GM08714 (cell line): ENCODE measurements at regions not wholly inside any gene's neighbourhood (a gene's known extent, or its start where the extent isn't known, plus 50 kb on each side); places are given as distances from the start of the nearest gene placed in this dataset.
"Not testable (repeated sequence)": the region's sequence is repeated elsewhere in the genome, so short reads cannot be mapped to it uniquely, and the experiment has no call there.

Experiments
- H3K4me3 ChIP-seq: fragments of 200-500 bp; sonication (Bioruptor generic); 2 replicates; pipeline ENCODE4 v1.5.1; 2014; ENCODE audit warnings: mild to moderate bottlenecking, low read length, inconsistent platforms
- ZNF274 ChIP-seq: IDR thresholded peaks from 2 replicates; pipeline ENCODE4 v1.6.1; 2012; ENCODE audit warnings: mild to moderate bottlenecking, low read depth, low read length

GRCh38 chr19:30810726-30811125, 438.5 kb downstream of the ZNF536 start:
- no peak overlapping the region for H3K4me3 ChIP-seq
- no peak for TF ChIP-seq ZNF274

GRCh38 chr19:30807278-30807677, 435.1 kb downstream of the ZNF536 start:
- TF ChIP-seq ZNF274: no peak

GRCh38 chr19:30806311-30806710, 434.1 kb downstream of the ZNF536 start:
- no peak overlapping the region for H3K4me3 ChIP-seq
- no peak for TF ChIP-seq ZNF274

More at GRCh38 chr19:30807278-30807677, 435.1 kb downstream of the ZNF536 start:
- no peak overlapping the region for H3K4me3 ChIP-seq

- H3K4me3 ChIP-seq: no peak overlapping the region
- no peak for TF ChIP-seq ZNF274
Observed at GRCh38 chr19:30804751-30805150, 432.6 kb downstream of the ZNF536 start.

- H3K4me3 ChIP-seq: not testable (repeated sequence)
Observed at GRCh38 chr19:30804333-30804732, 432.1 kb downstream of the ZNF536 start.

- no peak overlapping the region for H3K4me3 ChIP-seq
- no peak for TF ChIP-seq ZNF274
Observed at GRCh38 chr19:30802424-30803013, 430.3 kb downstream of the ZNF536 start.

- TF ChIP-seq ZNF274: no peak
- no peak overlapping the region for H3K4me3 ChIP-seq
Observed at GRCh38 chr19:30799865-30800755, 427.9 kb downstream of the ZNF536 start.

GRCh38 chr19:30795727-30796126, 423.5 kb downstream of the ZNF536 start:
- TF ChIP-seq ZNF274: no peak
- no peak overlapping the region for H3K4me3 ChIP-seq

GRCh38 chr19:30792561-30793505, 420.6 kb downstream of the ZNF536 start:
- TF ChIP-seq ZNF274: no peak

GRCh38 chr19:30791088-30791487, 418.9 kb downstream of the ZNF536 start:
- no peak overlapping the region for H3K4me3 ChIP-seq
- no peak for TF ChIP-seq ZNF274

More at GRCh38 chr19:30792561-30793505, 420.6 kb downstream of the ZNF536 start:
- H3K4me3 ChIP-seq: no peak overlapping the region

- no peak overlapping the region for H3K4me3 ChIP-seq
- TF ChIP-seq ZNF274: no peak
Observed at GRCh38 chr19:30790056-30790680, 418.0 kb downstream of the ZNF536 start.

GRCh38 chr19:30788105-30788765, 416.1 kb downstream of the ZNF536 start:
- no peak for TF ChIP-seq ZNF274

GRCh38 chr19:30785458-30786137, 413.4 kb downstream of the ZNF536 start:
- no peak for TF ChIP-seq ZNF274
- H3K4me3 ChIP-seq: no peak overlapping the region

More at GRCh38 chr19:30788105-30788765, 416.1 kb downstream of the ZNF536 start:
- no peak overlapping the region for H3K4me3 ChIP-seq
